Stimulated activated CD4-positive, alpha-beta T cell treated with anti-CD3 and anti-CD28 coated beads, Interleukin-12 subunit alpha, Interleukin-12 subunit beta, amount 100 ng/mL, for 48 hours (primary cell): ENCODE measurements at regions not wholly inside any gene's neighbourhood (a gene's known extent, or its start where the extent isn't known, plus 50 kb on each side); places are given as distances from the start of the nearest gene placed in this dataset.

Source experiments
- DNase-seq, 3 donors: peaks; one replicate each; pipeline ENCODE4 v3.0.0-alpha.2; 2020; ENCODE audit warnings: low read depth in 2 of 3, low spot score in 1 of 3

DNA sequence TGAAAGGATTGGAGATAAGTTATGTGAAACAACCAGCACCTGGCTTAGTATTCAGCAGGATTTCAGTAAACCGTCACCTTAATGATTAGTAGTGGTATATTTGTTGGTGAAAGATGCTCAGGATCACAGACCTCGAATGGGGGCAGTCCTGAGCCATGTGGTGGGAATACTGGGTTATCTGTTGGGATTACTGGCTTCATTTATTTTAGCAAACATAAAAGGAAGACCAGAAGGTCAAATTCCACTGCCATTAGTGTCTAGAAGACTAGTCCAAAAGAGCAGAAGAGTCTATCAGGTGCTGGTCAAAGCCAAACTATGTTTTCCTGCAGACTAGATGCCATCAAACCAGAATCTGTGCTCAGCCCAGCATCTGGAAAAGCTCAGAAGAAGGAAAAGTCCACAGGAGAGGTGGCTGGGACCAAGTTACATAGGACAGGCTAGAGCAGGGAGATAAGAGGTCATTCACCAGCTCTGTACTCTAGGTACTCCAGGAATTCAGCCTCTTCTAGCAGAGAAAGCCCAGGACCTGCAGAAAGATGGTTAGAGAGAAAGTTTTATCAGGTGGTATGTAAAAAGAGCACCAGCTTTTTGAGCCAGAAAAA lies 343.4 kb downstream of the PLPP3 start:
- DNase-seq: no peak

DNA sequence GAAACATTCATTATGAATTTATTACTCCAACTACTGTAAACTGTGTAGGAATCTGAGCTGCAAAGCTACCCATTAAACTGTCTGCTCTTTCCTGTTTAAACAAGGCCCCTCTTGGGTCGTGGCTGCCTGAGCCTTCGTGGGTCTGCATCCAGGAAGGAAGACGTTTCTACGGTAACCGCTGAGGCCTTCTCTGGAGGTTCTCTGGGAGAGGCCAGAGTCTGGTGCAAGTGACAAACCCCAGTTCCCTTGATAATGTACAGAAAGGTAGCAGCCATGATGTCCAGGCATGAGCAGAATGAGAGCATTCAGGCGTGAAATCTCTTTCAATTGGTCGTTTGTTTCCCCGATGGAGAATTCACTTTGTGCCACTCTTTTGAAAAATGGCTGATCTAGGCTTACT lies 350.2 kb downstream of the PLPP3 start:
- no peak for DNase-seq

GRCh38 chr1:56227886-56228285 lies 351.5 kb downstream of the PLPP3 start:
- no peak for DNase-seq

DNA sequence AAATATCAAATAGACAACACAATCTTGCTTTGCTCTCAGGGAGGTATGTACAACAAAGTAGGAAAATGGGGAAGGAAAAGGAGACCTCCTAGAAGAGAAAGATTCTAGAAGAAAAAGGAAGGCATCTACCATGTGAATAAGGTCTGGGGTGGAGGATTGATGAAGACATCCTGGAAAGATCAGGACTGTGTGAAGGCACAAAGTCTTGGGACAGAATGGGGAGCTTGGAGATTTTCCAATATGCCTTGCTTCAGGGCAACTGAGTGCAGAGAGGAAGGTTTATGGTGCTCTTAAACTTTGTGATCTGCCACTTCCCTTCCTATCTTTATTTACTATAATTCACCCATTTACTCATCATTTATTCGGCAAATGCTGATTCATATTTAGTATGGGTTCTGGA lies 352.0 kb downstream of the PLPP3 start:
- no peak for DNase-seq

DNA sequence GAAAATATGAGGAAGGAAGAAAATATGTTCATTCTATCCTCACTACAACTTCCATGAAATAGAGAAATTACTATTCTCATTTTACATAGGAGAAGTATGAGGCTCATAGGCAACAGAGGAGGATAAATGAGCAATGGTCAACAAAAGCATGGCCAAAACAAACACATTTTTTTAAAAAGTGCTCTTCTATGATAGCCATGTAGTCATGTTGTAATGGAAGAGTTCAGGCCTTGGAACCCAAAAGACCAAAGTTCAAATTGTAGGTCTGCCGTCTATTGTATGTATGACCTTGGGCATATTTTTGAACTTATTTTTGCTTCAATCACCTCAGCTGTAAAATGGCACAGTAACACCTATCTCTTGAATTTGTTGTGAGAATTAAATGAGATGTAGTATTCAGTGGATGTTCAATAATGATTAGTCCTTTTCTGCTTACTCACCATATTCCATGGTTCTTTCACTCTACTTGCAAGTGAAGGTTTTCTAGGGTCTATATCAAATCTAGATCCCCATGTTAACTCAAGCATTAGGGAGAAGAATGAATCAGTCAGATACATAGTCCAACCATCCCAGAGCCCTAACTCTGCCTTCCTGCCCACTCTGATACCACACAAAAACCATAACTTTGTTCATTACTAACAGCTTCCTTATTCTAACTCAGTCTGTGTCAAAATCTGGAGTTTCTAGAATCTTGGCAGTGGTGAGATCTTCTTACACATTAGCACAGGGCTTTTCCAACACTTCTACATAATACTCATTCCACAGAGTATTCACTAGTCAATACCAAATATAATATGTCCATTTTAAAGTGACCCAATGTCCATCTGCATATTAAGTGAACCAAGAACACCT lies 353.2 kb downstream of the PLPP3 start:
- no peak for DNase-seq

DNA sequence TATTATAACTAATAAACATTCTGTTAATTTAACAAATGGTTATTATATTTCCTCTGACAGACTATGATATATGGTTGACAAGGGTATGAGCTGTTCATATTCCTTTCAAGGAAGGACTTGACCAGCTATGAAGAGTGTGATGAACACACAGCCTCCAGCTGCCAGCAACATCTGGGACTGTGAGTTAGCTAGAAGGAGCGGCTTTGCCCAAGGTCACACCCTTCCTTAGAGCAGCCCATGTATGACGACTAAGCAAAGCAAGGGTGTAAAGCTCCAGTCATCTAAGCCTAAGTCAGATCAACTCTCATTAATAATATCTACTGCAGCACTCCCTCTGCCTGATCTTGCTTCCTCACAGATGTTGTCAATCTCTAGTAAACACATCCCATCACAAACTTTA lies 355.4 kb downstream of the PLPP3 start:
- DNase-seq: no peak

GRCh38 chr1:56222914-56223540 lies 356.3 kb downstream of the PLPP3 start:
- no peak for DNase-seq

GRCh38 chr1:56220021-56220420 lies 359.3 kb downstream of the PLPP3 start:
- DNase-seq: no peak

DNA sequence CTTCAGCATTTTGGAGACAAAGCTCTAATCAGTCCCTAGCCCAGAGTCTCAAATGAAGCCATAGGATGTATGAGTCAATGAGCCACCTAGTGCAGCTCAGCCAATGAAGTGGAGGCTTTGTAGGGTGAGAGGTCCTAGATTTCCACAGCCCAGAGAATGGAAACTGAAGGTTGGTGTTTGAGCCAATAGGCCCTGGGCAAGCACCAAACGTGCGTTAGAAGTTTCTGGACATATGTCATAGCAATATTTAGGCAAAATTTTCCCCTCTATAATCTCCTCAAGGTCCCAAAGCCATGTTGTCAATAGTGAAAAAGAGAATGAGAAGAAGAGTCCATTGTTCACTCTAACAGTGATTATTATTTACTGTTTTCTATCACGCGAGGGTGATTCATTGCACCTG lies 361.3 kb downstream of the PLPP3 start:
- DNase-seq: no peak

DNA sequence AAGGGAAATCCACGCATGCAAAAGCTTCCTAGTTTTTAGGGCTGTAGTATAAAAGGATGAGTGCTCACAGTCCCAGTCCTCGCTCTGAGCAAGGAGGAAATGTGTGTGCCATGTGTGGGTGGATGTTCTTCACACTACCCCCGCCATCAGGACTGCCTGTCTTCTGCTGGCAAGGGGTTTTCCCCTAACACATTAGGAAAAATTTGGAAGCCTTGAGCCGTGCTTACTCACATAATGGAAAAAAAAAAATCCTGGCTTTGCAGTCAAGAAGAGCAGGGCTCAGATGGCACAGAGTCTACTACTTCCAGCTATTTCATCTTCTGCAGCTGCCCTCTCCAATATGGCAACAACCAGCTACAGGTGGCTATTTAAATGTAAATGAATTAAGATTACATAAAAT lies 363.1 kb downstream of the PLPP3 start:
- no peak for DNase-seq

GRCh38 chr1:56215771-56216170 lies 363.6 kb downstream of the PLPP3 start:
- DNase-seq: no peak

DNA sequence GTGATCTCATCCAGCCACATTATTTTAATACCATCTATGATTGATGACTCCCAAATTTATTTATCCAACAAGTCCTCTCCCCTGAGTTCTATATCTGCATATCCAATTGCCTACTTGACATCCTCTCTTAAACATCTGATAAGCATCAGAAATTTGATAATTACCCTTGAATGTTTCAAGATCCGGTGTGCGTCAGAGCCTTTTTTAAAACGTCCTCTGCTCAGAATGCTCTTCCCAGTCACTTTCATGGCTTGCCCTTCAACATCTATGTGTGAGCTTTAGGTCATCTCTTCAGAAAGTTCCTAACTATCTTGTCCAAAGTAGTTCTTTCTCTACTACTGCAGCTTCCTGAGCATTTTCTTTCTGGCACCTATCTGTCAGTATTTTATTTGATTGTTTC lies 364.3 kb downstream of the PLPP3 start:
- no peak for DNase-seq

GRCh38 chr1:56213068-56213467 lies 366.3 kb downstream of the PLPP3 start:
- no peak for DNase-seq

GRCh38 chr1:56212143-56212542 lies 367.2 kb downstream of the PLPP3 start:
- no peak for DNase-seq

DNA sequence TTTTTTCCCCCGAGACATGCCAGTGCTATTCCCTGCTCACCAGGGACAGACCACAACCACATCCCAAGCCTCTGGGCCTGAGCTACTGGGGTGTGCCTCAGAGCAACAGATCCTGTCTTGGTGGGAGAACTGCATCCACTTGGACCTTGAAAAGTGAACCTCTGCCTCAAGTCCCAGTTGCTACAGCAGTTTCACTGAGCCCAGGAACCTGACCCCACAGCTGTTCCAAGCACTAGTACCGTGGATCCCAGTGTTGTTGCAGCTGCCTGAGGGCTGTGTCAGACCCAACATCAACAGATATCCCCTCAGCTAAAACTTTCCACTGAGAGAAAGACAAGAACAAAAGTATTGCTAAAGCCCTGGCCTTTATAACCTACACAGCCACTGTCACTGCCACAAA lies 373.0 kb downstream of the PLPP3 start:
- no peak for DNase-seq

DNA sequence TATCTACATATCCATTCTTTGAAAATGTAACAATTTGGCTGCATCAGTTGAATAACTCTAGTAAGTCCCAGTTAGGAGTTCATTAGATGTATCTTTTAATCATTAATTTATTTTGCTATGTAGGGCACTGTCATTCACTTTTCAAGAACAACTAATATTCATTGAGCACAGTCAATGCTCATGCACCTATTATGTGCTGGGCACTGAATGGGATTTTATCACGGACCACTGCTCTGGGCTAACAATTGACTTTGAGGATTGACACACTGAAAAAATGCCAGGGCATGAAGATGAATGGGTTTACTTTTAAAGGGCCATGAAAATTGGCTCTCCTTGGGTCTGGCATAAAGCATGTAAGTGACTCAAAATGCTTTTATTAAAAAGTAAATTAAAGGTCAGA lies 375.2 kb downstream of the PLPP3 start:
- DNase-seq: no peak

- no peak for DNase-seq
These were observed 376.4 kb downstream of the PLPP3 start for GRCh38 chr1:56202796-56203492.

DNA sequence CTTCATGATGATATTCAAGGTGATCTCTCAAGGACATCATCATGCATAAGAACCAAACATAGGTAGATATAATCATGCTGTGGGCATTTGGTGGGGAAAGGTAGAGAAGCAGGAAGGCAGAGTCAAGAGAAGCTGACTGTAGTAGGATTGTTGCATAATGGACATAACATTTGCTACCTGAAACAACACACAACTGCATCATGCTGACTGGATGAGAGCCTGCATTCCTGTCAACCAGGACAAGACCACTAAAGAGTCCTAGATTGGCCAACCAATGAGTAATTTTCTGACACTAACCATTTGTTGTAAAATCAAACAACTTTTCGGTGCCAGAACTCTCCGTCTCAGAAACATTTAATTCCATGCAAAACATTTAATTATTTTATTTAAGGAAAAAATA lies 377.2 kb downstream of the PLPP3 start:
- no peak for DNase-seq

DNA sequence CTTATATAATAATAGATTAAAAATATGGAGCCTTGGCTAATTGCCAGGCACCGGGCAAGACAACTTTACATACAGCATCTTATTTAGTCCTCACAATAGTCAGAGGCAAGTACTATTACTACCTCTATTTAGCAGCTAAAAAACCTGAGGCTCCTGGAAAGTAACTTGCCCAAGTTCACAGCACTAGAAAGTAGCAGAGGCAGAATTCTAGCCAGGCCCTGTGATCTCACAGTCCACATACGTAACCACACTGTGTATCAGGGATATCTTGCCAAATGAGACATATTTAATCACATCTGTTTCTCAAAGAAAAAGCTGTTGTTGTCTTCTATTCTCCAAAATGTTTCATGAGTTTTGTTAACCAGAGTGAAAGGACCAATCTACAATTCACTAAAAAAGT lies 378.5 kb downstream of the PLPP3 start:
- no peak for DNase-seq

- no peak for DNase-seq
These were observed 378.9 kb downstream of the PLPP3 start for GRCh38 chr1:56200442-56200841.

DNA sequence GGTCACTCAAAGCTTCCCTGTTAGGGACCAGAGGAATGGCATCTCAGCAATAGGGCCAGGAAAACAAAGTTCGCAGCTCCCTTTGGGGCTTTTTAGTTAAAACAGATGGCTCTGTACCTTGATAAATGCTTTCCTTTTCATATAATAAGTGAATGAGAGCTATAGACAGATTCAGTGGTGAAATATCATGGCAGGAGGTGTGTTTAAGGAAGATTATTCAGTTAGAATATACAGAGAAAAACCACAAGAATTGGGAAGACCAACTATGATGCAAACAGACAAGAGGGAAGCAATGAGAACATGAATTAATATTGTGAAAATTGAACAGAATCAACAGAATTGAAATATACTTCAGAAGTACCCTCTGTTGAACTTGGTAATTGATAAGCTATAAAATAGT lies 379.4 kb downstream of the PLPP3 start:
- DNase-seq: no peak

DNA sequence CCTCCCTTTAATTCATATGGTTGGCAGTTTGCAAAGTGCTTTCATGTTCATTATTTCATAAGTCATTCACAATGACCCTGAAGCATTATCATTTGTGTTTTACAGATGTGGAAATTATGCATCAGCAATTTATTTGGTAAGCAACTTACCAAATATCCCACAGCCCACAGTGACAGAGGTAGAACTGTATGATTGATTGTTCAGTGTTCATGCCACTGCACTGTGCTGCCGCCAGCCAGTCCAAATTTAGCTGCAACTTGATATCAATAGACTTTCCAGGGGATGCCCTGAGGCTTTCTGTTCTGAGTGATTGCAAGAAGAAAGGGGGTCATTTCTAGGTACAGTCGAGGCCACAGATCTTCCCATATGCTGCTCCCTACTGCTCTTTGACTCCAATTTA lies 380.3 kb downstream of the PLPP3 start:
- DNase-seq: no peak
